H1 (cell line): ENCODE measurements at regions not wholly inside any gene's neighbourhood (a gene's known extent, or its start where the extent isn't known, plus 50 kb on each side); places are given as distances from the start of the nearest gene placed in this dataset.

Source experiments
- CTCF ChIA-PET: fragments of 300-600 bp; sonication (Branson Sonifier 250); formaldehyde crosslinking; loops from one replicate; lab custom pipeline; 2021; ENCODE audit not compliant: partially characterized antibody; lab: Charles Lee
- POLR2A ChIA-PET: fragments of 300-600 bp; sonication (Branson Sonifier 250); formaldehyde crosslinking; loops from one replicate; lab custom pipeline; 2021; ENCODE audit warnings: inconsistent platforms; ENCODE audit not compliant: partially characterized antibody; lab: Charles Lee
- DNase-seq, 2 experiments: peaks; one replicate each; pipeline versions ENCODE4 v3.0.0 to v3.0.0-alpha.2; 2010 to 2022; ENCODE audit warnings: low spot score in 2 of 2, low read depth in 1 of 2, mixed read lengths in 1 of 2
- FAIRE-seq: peaks from 2 replicates; lab custom pipeline; 2011; peaks lifted over from hg19 to GRCh38; lab: Jason Lieb, UNC
- H2AFZ ChIP-seq: 2 replicates; pipeline ENCODE4 v1.8.1; 2012; ENCODE audit warnings: low read length, inconsistent platforms
- H2AK5ac ChIP-seq: 2 replicates; pipeline ENCODE4 v1.6.1; 2013; ENCODE audit warnings: low read depth, low read length
- H2BK120ac ChIP-seq: replicated peaks from 2 replicates; pipeline ENCODE3; 2013; ENCODE audit warnings: low read depth, low read length, inconsistent platforms
- H2BK12ac ChIP-seq: 2 replicates; pipeline ENCODE4 v1.6.1; 2013; ENCODE audit warnings: low read depth, low read length
- H2BK15ac ChIP-seq: 2 replicates; pipeline ENCODE4 v1.6.1; 2013; ENCODE audit warnings: low read length
- H2BK20ac ChIP-seq: 2 replicates; pipeline ENCODE4 v1.6.1; 2013; ENCODE audit warnings: low read length
- H2BK5ac ChIP-seq: 2 replicates; pipeline ENCODE4 v1.6.1; 2013; ENCODE audit warnings: low read depth, low read length
- H3K14ac ChIP-seq: 2 replicates; pipeline ENCODE4 v1.6.1; 2013; ENCODE audit warnings: inconsistent platforms; ENCODE audit not compliant: insufficient read length
- H3K18ac ChIP-seq: 2 replicates; pipeline ENCODE4 v1.6.1; 2013; ENCODE audit warnings: low read length; ENCODE audit errors: extremely low read depth
- H3K23ac ChIP-seq: 2 replicates; pipeline ENCODE4 v1.6.1; 2013; ENCODE audit warnings: inconsistent platforms; ENCODE audit not compliant: insufficient read length
- H3K23me2 ChIP-seq: 2 replicates; pipeline ENCODE4 v1.6.1; 2013; ENCODE audit warnings: low read depth, low read length
- H3K27ac ChIP-seq: 2 replicates; pipeline ENCODE4 v1.6.1; 2011; ENCODE audit warnings: low read depth, low read length, inconsistent platforms
- H3K27me3 ChIP-seq, 4 experiments: replicated peaks in 1 of 4; 1 replicate in 1 of 4; 2 replicates in 3 of 4; pipeline versions ENCODE4 v1.6.1 to v1.8.1; 2011 to 2013; ENCODE audit warnings: low read length in 3 of 4, mild to moderate bottlenecking in 3 of 4, inconsistent platforms in 2 of 4, mixed read lengths in 2 of 4, moderate library complexity in 1 of 4; ENCODE audit not compliant: control insufficient read depth in 3 of 4, insufficient read depth in 3 of 4; ENCODE audit errors: extremely low read depth in 1 of 4
- H3K36me3 ChIP-seq, 4 experiments: 2 replicates each; pipeline versions ENCODE4 v1.6.1 to v1.8.1; 2011 to 2013; ENCODE audit warnings: mild to moderate bottlenecking in 4 of 4, low read length in 3 of 4, moderate library complexity in 2 of 4, control low read depth in 1 of 4, inconsistent platforms in 1 of 4; ENCODE audit not compliant: insufficient read depth in 4 of 4, control insufficient read depth in 2 of 4
- H3K4ac ChIP-seq: replicated peaks from 2 replicates; pipeline ENCODE3; 2013; ENCODE audit warnings: low read length, low read depth, mixed read lengths, inconsistent platforms; ENCODE audit not compliant: insufficient read length
- H3K4me1 ChIP-seq, 4 experiments: replicated peaks in 1 of 4; 1 replicate in 1 of 4; 2 replicates in 3 of 4; pipeline versions ENCODE4 v1.6.1 to v1.8.1; 2011 to 2013; ENCODE audit warnings: low read length in 3 of 4, inconsistent platforms in 2 of 4, mixed read lengths in 1 of 4; ENCODE audit not compliant: insufficient read depth in 4 of 4, control insufficient read depth in 3 of 4
- H3K4me2 ChIP-seq, 2 experiments: 2 replicates each; pipeline versions ENCODE4 v1.6.1 to v1.8.1; 2011 to 2013; ENCODE audit warnings: low read depth in 2 of 2, low read length in 2 of 2, control low read depth in 1 of 2, inconsistent platforms in 1 of 2, mild to moderate bottlenecking in 1 of 2; ENCODE audit not compliant: insufficient read depth in 1 of 2
- H3K4me3 ChIP-seq, 4 experiments: fragments of 200-600, 300-600 bp in 1 of 4; sonication (generic), shearing (Covaris generic), sonication (Bioruptor Twin) in 1 of 4; 2 replicates each; pipeline versions ENCODE4 v1.5.1 to v1.8.1; 2011 to 2016; ENCODE audit warnings: low read length in 4 of 4, low read depth in 3 of 4, control low read depth in 2 of 4, inconsistent platforms in 2 of 4, mild to moderate bottlenecking in 2 of 4, mixed read lengths in 1 of 4, moderate library complexity in 1 of 4; ENCODE audit not compliant: insufficient read depth in 2 of 4; ENCODE audit errors: extremely low read depth in 1 of 4
- H3K56ac ChIP-seq: replicated peaks from 2 replicates; pipeline ENCODE3; 2013; ENCODE audit warnings: low read depth, mild to moderate bottlenecking, mixed read lengths, low read length, inconsistent platforms; ENCODE audit not compliant: insufficient read length
- H3K79me1 ChIP-seq: 2 replicates; pipeline ENCODE4 v1.6.1; 2013; ENCODE audit warnings: low read depth, low read length, control low read depth
- H3K79me2 ChIP-seq, 2 experiments: 2 replicates each; pipeline versions ENCODE4 v1.6.1 to v1.8.1; 2012 to 2013; ENCODE audit warnings: low read length in 2 of 2, mild to moderate bottlenecking in 2 of 2, inconsistent platforms in 1 of 2; ENCODE audit not compliant: insufficient read depth in 2 of 2, control insufficient read depth in 1 of 2
- H3K9ac ChIP-seq, 4 experiments: replicated peaks in 1 of 4; 1 replicate in 1 of 4; 2 replicates in 3 of 4; pipeline versions ENCODE4 v1.6.1 to v1.8.1; 2011 to 2013; ENCODE audit warnings: low read depth in 3 of 4, low read length in 3 of 4, control low read depth in 2 of 4, mild to moderate bottlenecking in 2 of 4, moderate library complexity in 2 of 4, inconsistent platforms in 1 of 4; ENCODE audit errors: extremely low read depth in 1 of 4
- H3K9me3 ChIP-seq, 2 experiments: 2 replicates each; pipeline versions ENCODE4 v1.6.1 to v1.8.1; 2012 to 2013; ENCODE audit warnings: mild to moderate bottlenecking in 2 of 2, moderate library complexity in 2 of 2, control low read depth in 1 of 2, inconsistent platforms in 1 of 2, low read depth in 1 of 2, low read length in 1 of 2, mixed read lengths in 1 of 2; ENCODE audit not compliant: insufficient read depth in 2 of 2
- H4K20me1 ChIP-seq, 2 experiments: replicated peaks in 1 of 2; 2 replicates each; pipeline versions ENCODE3 to v1.8.1; 2011 to 2013; ENCODE audit warnings: inconsistent platforms in 2 of 2, low read length in 2 of 2, mild to moderate bottlenecking in 1 of 2; ENCODE audit not compliant: insufficient read depth in 2 of 2, control insufficient read depth in 1 of 2
- H4K5ac ChIP-seq: 2 replicates; pipeline ENCODE4 v1.6.1; 2013; ENCODE audit warnings: low read length, low read depth, mixed read lengths, inconsistent platforms; ENCODE audit not compliant: insufficient read length
- H4K8ac ChIP-seq: 2 replicates; pipeline ENCODE4 v1.8.0; 2013; ENCODE audit warnings: mild to moderate bottlenecking, moderate library complexity, low read length, inconsistent platforms; ENCODE audit not compliant: insufficient read depth; ENCODE audit errors: extremely low read depth
- H4K91ac ChIP-seq: replicated peaks from 2 replicates; pipeline ENCODE3; 2013; ENCODE audit warnings: low read length, mixed read lengths, inconsistent platforms; ENCODE audit not compliant: insufficient read length
- CBX8 ChIP-seq: fragments of 300-800, 300-1000 bp; sonication (generic); IDR thresholded peaks from 2 replicates; pipeline ENCODE4 v1.7.1; 2016; ENCODE audit warnings: low read depth, low read length, borderline replicate concordance
- FOSL1 ChIP-seq: IDR thresholded peaks from 2 replicates; pipeline ENCODE4 v1.6.1; 2011; ENCODE audit warnings: mild to moderate bottlenecking, low read depth, low read length, moderate library complexity; ENCODE audit not compliant: insufficient read depth
- ZNF274 ChIP-seq: IDR thresholded peaks from 2 replicates; pipeline ENCODE4 v1.7.0; 2012; ENCODE audit warnings: low read length, borderline replicate concordance; ENCODE audit errors: extremely low read depth
- WGBS, 2 experiments: shearing (Covaris generic) in 1 of 2; methylation state at CpG; one replicate each; pipeline versions ENCODE4 v1.1.6 to v1.1.7; 2013 to 2015; ENCODE audit warnings: low lambda C conversion rate in 2 of 2, mixed read lengths in 2 of 2, inconsistent platforms in 1 of 2, low coverage in 1 of 2, missing lambda C conversion rate in 1 of 2; ENCODE audit not compliant: insufficient replicate concordance in 2 of 2, insufficient coverage in 1 of 2, insufficient read length in 1 of 2; ENCODE audit errors: extremely low coverage in 1 of 2, missing lambda C conversion rate in 1 of 2; 5-methylcytosine and 5-hydroxymethylcytosine counted together

- POLR2A ChIA-PET = no interaction called here
- Histone ChIP-seq H3K79me1 (no peaks in the 10 kb centered on the region), H3K56ac (no peak overlapping the region), H3K27ac (no peak overlapping the region), H2BK5ac (no peak overlapping the region), H2BK12ac (no peak overlapping the region), H3K18ac (no peak overlapping the region), H2BK15ac (no peak overlapping the region), H3K4me1 (no peaks in the 10 kb centered on the region), H2AFZ (no peak overlapping the region), H2AK5ac (no peak overlapping the region), H4K8ac (no peak overlapping the region), H3K4me2 (no peak overlapping the region), H3K4ac (no peak overlapping the region), H4K5ac (no peak overlapping the region), H4K91ac (no peak overlapping the region), H3K9ac (no peak overlapping the region), H3K23me2 (no peaks in the 10 kb centered on the region), H4K20me1 (no peaks in the 10 kb centered on the region), H3K9me3 (no peaks in the 10 kb centered on the region), H2BK120ac (no peak overlapping the region), H3K23ac (no peak overlapping the region), H3K36me3 (no peaks in the 10 kb centered on the region), H2BK20ac (no peak overlapping the region), H3K27me3 (no peaks in the 10 kb centered on the region), H3K4me3 (no peak overlapping the region), H3K79me2 (no peaks in the 10 kb centered on the region), H3K14ac (no peak overlapping the region)
- no peak for DNase-seq
- CTCF ChIA-PET = no interaction called here
- no peak for FAIRE-seq
- no peak for TF ChIP-seq CBX8
- TF ChIP-seq ZNF274 = no peak
- no peak for TF ChIP-seq FOSL1
- 73% methylated on average over 1 of the region's 1 CpG; no CpG with 5 or more reads in 1 of the 2 experiments for WGBS, 2 experiments
These were observed 324.1 kb upstream of the ADAMTS5 start for GRCh38 chr21:27291006-27291405.
